Globus pallidus (tissue), 1 donor: ENCODE measurements at regions not wholly inside any gene's neighbourhood (a gene's known extent, or its start where the extent isn't known, plus 50 kb on each side); places are given as distances from the start of the nearest gene placed in this dataset.

Source experiments
- DNase-seq: peaks from one replicate; pipeline ENCODE4 v3.0.0-alpha.2; 2015; ENCODE audit warnings: low spot score

DNA sequence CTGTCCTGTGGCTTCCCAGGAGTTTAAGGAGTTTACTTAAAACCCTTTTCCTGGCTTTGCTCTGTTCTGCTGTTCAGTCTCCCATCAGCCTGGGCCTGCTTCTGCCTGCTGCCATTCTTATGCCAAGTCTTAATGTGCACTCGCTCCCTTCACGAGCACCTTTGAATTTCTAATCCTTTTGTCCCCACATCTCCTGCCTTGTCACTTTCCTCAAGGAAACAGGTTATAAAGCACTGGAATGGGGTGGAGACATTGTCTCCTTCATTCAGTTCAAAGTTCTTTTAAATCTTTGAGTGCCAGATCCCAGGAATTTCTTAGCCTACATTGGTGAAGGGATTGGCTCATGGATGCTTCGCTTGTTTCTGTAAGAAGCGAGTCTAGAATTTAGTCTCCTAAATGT, 87.2 kb upstream of the LIFR start:
- no peak for DNase-seq

- DNase-seq, result no peak
Observed at GRCh38 chr5:38645508-38645907, 89.1 kb upstream of the LIFR start.

GRCh38 chr5:38648703-38649291, 92.4 kb upstream of the LIFR start:
- no peak for DNase-seq

DNA sequence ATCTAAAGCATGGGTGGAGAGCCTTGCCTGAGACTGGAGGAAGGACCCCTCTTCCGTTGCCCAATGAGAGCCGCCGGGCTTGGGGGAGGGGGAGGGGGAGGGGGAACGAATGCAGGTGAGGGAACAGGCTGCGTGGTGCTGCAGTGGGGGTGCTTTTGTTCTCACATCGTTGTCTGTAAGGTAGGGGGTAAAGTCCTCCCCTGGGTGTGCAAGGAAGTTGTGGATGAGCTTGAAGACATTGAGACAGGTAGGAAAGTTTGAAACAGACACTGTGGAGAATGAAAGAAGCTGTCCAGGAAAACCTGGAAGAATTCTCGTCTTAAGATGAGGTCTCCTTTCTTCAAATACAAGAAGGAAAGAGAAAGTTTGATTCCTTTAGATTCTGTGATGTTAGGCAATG, 94.1 kb upstream of the LIFR start:
- DNase-seq, result no peak

DNA sequence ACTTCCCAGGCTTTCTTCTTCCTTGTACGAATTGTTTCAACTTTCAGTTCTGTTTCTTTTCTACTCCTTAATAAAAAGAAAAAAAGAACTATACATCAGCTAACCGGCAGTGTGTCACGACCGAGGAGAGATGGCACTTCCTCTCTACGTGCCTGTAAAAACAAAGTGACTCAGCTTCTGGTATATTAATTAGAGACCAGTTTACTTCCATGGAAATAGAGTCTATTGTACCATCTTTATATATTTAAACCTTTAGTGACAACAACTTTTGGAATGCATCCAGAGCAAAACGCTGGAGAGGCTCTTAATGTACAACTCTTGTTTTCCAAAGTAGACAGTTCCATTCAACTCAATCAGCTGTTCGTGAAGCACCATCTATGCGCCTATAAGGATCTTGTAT, 94.5 kb upstream of the LIFR start:
- no peak for DNase-seq

- DNase-seq, result no peak
Observed at GRCh38 chr5:38651806-38652205, 95.4 kb upstream of the LIFR start.

DNA sequence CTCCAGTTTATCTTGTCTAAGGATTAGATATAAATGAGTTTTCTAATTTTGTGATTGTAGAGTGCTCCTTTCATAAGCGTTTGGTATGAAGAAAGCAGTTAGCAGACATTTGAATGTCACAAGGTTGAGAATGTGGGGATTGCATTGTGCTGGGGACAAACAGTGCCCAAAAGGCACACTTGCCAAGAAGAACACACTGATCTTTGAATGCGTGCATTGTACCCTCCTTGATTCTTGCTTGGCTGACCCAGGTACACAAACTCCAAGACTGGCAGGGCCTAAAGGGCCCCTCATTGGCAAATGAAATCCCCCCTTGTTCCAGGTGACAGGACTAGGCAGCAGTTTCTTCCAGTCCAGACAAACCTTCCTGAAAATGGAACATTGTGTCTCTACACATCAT, 96.9 kb upstream of the LIFR start:
- no peak for DNase-seq

DNA sequence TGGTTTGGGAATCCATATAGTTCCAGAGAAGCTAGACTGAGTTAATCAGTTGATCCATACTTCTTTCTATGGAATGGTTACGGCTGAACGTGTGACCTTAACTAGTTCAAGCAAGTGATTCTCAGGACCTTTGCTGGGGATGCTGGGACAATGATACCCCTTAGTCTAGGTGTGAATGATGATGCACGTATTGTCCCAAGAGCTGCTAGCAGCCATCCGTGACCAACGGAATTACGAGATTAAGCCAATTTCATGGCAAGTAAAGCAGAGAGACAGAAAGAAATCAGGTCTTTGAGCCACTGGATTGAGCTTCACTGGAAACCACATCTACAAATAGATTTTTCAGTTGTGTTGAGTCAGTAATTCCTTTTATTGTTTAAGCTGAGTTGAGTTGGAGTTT, 99.2 kb upstream of the LIFR start:
- no peak for DNase-seq

DNA sequence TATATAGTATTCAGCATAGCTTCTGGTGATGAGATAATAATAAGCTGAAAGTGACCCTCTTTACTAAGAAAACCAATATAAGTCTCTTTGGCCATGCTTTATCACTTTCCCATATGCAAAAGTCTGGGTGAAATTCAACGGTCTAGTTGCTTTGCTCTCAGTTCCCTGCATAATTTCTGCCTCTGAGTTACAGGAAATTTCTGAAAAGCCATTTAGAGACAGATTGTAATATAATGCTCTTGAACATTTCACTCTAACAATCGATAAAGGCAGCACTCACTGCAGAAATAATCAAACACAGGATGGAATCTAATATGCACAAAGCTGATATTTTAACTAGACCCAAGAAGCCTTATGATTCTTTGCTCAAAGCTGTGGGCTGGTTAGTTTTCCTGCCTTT, 100.1 kb upstream of the LIFR start:
- no peak for DNase-seq

- DNase-seq, result no peak
Observed at GRCh38 chr5:38657020-38657419, 100.6 kb upstream of the LIFR start.

GRCh38 chr5:38660194-38660668, 103.8 kb upstream of the LIFR start:
- no peak for DNase-seq

GRCh38 chr5:38662090-38662489, 105.6 kb upstream of the LIFR start:
- DNase-seq, result no peak

- no peak for DNase-seq
Observed at GRCh38 chr5:38663249-38663648, 106.8 kb upstream of the LIFR start.

- DNase-seq, result no peak
Observed at GRCh38 chr5:38666668-38667498, 110.4 kb upstream of the LIFR start.

GRCh38 chr5:38667499-38667776, 111.0 kb upstream of the LIFR start:
- no peak for DNase-seq

DNA sequence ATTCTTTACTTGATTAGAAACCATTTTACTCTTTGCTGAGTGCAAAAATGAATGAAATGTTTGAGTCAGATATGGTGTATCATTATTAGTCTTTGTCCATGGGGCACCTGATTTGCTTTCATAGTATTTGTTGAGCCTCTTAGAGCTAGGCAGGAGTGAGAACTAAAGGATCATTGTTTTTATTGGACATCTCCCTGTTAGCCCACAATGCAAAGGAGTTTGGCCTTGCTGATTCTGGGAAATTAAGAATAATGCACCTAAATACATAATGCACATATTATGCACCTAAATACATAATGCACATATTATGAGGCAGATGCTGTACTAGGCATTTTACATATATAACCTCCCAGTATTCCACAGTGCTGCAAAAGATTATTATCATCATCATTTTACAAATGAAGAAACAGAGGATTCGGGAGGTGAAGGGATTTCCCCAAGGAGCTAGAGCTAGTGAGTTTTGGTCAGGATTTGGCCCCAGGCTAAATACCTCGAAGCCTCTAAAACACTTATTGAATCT, 113.0 kb upstream of the LIFR start:
- DNase-seq, result no peak

- no peak for DNase-seq
Observed at GRCh38 chr5:38670066-38670465, 113.6 kb upstream of the LIFR start.

GRCh38 chr5:38670878-38671277, 114.4 kb upstream of the LIFR start:
- DNase-seq, result no peak

DNA sequence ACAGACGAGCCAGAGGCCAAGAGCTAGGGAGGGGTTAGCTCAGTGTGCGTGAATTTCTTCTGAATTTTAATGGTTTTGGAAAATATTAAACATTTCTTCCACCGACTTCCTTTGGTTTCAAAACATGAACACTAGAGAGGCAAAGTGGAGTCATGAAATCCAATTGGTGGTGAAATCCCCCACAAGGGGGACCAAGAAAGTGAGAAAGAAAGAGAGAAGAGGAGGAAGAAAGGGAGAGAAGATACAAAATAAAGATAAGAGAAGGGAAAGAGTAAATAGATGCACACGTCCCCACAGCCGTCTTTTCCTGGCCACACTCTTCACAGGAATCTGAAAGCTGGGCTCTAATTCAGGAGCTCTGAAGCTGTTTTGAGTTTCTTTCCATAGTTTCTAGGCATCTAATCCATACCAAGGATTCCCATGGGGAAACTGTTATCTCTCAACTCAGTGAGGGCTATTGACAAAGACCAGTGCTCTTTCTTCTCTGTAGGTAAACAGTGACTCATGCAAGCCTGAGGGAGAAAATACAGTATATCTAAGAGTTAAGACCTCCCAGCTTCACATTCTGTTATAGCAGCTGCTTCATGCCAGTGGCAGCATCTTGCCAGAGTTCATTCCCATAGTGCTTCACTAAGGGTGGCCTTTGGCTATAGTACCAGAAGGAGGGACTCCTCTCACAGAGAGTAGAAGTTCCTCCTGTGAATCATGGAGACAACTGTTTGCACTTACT, 115.8 kb upstream of the LIFR start:
- no peak for DNase-seq

DNA sequence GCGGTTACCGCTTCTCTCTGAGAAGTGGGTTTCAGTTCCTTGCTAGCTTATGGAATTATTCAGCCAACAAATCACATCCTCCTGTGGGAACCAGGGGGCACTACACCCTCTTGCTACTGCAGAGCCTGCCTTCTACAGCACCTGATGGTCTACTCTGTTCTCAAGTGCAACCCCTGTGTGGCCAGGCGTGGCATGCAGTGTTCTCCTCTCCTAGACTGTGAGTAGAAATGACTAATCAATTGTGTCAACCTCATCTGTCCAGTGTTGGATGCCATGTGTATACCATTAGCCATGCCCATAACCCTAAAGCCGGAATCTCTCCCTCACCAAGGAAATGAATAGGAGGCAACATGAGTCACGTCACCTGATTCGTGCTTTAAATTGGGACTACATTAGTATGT, 117.2 kb upstream of the LIFR start:
- DNase-seq, result no peak

DNA sequence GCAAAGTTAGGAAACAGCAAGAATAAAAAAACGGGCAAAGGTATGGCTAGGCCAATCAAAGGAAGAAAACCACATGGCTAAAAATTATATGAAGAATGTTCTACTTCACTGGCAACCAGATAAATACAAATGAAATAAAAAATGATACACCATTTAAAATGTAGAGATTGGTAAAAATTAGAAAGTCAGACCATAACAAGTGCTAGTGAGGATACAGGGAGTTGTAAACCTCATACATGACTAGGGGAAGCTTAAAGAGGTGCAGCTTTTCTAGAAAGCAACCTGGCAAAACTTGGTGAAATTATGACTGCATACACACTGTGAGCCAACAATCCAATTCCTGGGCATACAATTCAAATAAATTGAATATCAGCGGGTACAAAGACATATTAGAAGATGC, 119.0 kb upstream of the LIFR start:
- no peak for DNase-seq

DNA sequence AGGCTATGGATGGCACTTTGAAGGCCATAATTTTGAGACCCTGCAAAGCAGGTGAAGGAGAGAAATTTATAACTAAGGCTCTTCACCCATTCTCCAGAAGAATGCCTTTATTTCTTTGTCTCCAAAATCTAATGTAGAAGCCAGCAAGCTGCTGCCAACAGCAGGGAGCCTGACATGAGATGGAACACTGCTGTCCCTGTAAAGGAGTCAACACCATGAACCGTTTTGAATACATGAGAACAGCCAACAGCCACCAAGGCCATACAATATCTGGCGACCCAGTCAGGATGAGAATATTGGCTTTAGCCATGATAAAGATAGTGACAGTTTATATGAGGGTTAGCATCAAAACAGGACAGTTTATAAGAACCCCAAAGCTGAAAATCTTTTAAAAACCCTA, 121.2 kb upstream of the LIFR start:
- peak; percentile 76 for DNase-seq

DNA sequence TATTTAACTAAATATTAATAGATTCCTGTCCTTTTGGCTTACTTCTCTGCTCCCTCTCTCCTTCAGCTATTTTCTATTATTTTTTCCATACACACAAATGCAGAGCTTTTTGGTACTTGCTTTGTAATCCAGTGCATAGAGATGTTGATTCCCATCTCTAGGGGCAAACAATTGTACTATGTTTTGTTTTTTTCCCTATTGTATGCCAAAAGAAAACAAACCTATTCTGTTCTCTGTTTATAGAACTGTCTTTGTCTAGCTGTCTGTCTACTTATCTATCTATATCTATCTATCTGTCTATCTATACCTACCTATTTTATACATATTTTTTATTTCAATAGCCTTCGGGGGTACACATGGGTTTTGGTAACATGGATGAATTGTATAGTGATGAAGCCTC, 121.6 kb upstream of the LIFR start:
- DNase-seq, result peak; percentile 81
